Thoracic aorta (tissue), 2 donors: ENCODE measurements at regions not wholly inside any gene's neighbourhood (a gene's known extent, or its start where the extent isn't known, plus 50 kb on each side); places are given as distances from the start of the nearest gene placed in this dataset.

Experiments used
- ATAC-seq: fragments of 150-250 bp; one replicate; pipeline ENCODE4 v1.8.0; 2017; ENCODE audit warnings: low read depth; ENCODE audit not compliant: insufficient number of reproducible peaks, low FRiP score
- DNase-seq: peaks from one replicate; pipeline ENCODE4 v3.0.0-alpha.2; 2020; ENCODE audit warnings: low spot score
- H3K27ac ChIP-seq, 2 donors: fragments of 200-600 bp; sonication (generic); 1 replicate in 1 of 2; 2 replicates in 1 of 2; pipeline ENCODE4 v1.5.1; 2016; ENCODE audit warnings: mild to moderate bottlenecking in 2 of 2, moderate library complexity in 2 of 2
- H3K27me3 ChIP-seq: fragments of 200-600 bp; sonication (generic); replicated peaks from 2 replicates; pipeline ENCODE4 v1.6.0; 2016; ENCODE audit warnings: mild to moderate bottlenecking; ENCODE audit not compliant: insufficient read depth
- H3K36me3 ChIP-seq: fragments of 200-600 bp; sonication (generic); one replicate; pipeline ENCODE4 v1.5.1; 2016
- H3K4me1 ChIP-seq, 2 donors: fragments of 200-600 bp; sonication (generic); 1 replicate in 1 of 2; 2 replicates in 1 of 2; pipeline versions ENCODE4 v1.5.1 to v1.6.0; 2016; ENCODE audit warnings: low read depth in 2 of 2, mild to moderate bottlenecking in 1 of 2; ENCODE audit not compliant: control insufficient read depth in 1 of 2
- H3K4me3 ChIP-seq: fragments of 200-600 bp; sonication (generic); 2 replicates; pipeline ENCODE4 v1.5.1; 2016; ENCODE audit warnings: mild to moderate bottlenecking
- H3K9me3 ChIP-seq: fragments of 200-600 bp; sonication (generic); 2 replicates; pipeline ENCODE4 v1.5.1; 2016
- CTCF ChIP-seq: fragments of 200-600 bp; sonication (generic); IDR thresholded peaks from one replicate; pipeline ENCODE4 v1.5.1; 2019; ENCODE audit warnings: antibody characterized with exemption

DNA sequence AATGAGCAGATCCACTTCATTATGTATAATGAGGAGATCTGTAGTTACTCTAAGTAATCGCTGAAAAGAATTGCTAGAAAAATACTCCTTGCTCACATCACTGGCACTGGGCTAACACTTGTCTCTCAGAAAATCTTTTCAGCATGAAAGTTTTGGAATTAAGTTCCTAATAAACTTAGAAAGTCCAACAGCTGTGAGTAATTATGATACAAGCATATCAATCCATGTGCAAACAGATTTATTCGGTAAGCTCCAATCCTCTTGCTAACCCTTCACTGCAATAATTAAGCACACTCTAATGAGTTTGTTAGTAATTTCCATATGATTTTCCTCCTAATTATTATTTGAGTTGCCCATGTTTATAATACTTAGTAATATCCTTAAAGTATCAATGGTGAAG lies 652.6 kb upstream of the WWC1 start:
- Histone ChIP-seq H3K4me1 (peaks cover 3 to 7% of the 10 kb centered on the region in 2 donors), H3K36me3 (no peaks in the 10 kb centered on the region), H3K4me3 (no peak overlapping the region), H3K27ac (no peak overlapping the region), H3K27me3 (no peaks in the 10 kb centered on the region), H3K9me3 (no peaks in the 10 kb centered on the region)
- ATAC-seq: no peak
- DNase-seq: no peak
- no peak for TF ChIP-seq CTCF

DNA sequence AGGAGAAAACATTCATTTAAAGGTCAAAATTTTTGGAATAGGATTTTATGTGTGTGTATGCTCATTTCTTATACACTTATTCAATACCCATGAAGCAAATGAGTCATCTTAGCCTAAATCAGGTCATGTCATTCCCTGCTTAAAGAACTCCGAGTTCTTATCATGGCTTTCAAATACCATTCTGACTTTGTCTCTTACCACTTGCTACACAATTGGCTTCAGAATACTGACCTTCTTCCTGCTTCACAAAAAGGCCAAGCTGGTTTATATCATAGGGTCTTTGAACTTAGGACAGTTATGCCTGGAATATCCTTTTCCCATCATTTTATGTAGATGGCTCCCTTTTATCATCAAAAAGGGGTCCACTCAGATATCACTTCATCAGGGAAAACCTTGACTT lies 652.2 kb upstream of the WWC1 start:
- H3K36me3 ChIP-seq: no peaks in the 10 kb centered on the region
- H3K4me1 ChIP-seq: peaks cover 3 to 7% of the 10 kb centered on the region in 2 donors
- H3K27me3 ChIP-seq: no peaks in the 10 kb centered on the region
- no peak overlapping the region for H3K27ac ChIP-seq
- ATAC-seq: no peak
- no peak overlapping the region for H3K4me3 ChIP-seq
- DNase-seq: no peak
- no peaks in the 10 kb centered on the region for H3K9me3 ChIP-seq
- TF ChIP-seq CTCF: no peak

GRCh38 chr5:167639766-167640165 lies 651.7 kb upstream of the WWC1 start:
- Histone ChIP-seq H3K27me3 (no peaks in the 10 kb centered on the region), H3K4me3 (no peak overlapping the region), H3K4me1 (peaks cover 3 to 7% of the 10 kb centered on the region in 2 donors), H3K27ac (no peak overlapping the region), H3K36me3 (no peaks in the 10 kb centered on the region), H3K9me3 (no peaks in the 10 kb centered on the region)
- ATAC-seq (no peak), DNase-seq (no peak)
- TF ChIP-seq CTCF: no peak

GRCh38 chr5:167642181-167642580 lies 649.3 kb upstream of the WWC1 start:
- Histone ChIP-seq H3K27me3 (no peaks in the 10 kb centered on the region), H3K9me3 (no peaks in the 10 kb centered on the region), H3K4me3 (no peak overlapping the region), H3K27ac (no peak overlapping the region), H3K36me3 (no peaks in the 10 kb centered on the region), H3K4me1 (peaks cover 3 to 7% of the 10 kb centered on the region in 2 donors)
- no peak for TF ChIP-seq CTCF
- ATAC-seq: no peak
- no peak for DNase-seq

- Histone ChIP-seq H3K4me3 (no peak overlapping the region), H3K27ac (no peak overlapping the region), H3K9me3 (no peaks in the 10 kb centered on the region), H3K4me1 (peaks cover 3 to 7% of the 10 kb centered on the region in 2 donors), H3K36me3 (no peaks in the 10 kb centered on the region), H3K27me3 (no peaks in the 10 kb centered on the region)
- ATAC-seq (no peak), DNase-seq (no peak)
- no peak for TF ChIP-seq CTCF
Measured at GRCh38 chr5:167642779-167643517, 648.5 kb upstream of the WWC1 start.
